ENCODE measurements at regions not wholly inside any gene's neighbourhood (a gene's known extent, or its start where the extent isn't known, plus 50 kb on each side); places are given as distances from the start of the nearest gene placed in this dataset.
"Not testable (repeated sequence)": the region's sequence is repeated elsewhere in the genome, so short reads cannot be mapped to it uniquely, and the experiment has no call there.

DNA sequence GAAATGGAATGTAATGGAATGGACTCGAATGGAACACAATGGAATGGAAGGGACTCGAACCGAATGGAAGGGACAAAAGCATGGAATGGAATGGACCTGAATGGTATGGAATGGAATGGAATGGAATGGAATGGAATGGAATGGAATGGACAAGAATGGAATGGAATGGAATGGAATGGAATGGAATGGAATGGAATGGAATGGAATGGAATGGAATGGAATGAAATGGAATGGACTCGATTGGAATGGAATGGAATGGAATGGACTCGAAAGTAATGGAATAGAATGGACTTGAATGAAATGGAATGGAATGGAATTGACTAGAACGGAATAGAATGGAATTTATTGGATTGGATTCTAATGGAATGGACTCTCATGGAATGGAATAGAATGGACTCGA lies 245.5 kb downstream of the CCT8L2 start:
- TF ChIP-seq, protein P1, sequence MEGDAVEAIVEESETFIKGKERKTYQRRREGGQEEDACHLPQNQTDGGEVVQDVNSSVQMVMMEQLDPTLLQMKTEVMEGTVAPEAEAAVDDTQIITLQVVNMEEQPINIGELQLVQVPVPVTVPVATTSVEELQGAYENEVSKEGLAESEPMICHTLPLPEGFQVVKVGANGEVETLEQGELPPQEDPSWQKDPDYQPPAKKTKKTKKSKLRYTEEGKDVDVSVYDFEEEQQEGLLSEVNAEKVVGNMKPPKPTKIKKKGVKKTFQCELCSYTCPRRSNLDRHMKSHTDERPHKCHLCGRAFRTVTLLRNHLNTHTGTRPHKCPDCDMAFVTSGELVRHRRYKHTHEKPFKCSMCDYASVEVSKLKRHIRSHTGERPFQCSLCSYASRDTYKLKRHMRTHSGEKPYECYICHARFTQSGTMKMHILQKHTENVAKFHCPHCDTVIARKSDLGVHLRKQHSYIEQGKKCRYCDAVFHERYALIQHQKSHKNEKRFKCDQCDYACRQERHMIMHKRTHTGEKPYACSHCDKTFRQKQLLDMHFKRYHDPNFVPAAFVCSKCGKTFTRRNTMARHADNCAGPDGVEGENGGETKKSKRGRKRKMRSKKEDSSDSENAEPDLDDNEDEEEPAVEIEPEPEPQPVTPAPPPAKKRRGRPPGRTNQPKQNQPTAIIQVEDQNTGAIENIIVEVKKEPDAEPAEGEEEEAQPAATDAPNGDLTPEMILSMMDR (IDR thresholded peaks at IDR 0.05): not testable (repeated sequence)
- not testable (repeated sequence) for TF ChIP-seq POLR2A (IDR thresholded peaks at IDR 0.05)
